B cell (primary cell): ENCODE measurements at regions not wholly inside any gene's neighbourhood (a gene's known extent, or its start where the extent isn't known, plus 50 kb on each side); places are given as distances from the start of the nearest gene placed in this dataset.
"Not testable (repeated sequence)": the region's sequence is repeated elsewhere in the genome, so short reads cannot be mapped to it uniquely, and the experiment has no call there.

Source experiments
- ATAC-seq: fragments of 200-7000 bp; cut with Tn5 transposase; one replicate; pipeline ENCODE4 v1.10.0; 2021; ENCODE audit warnings: low read depth, mild to moderate bottlenecking, moderate number of reproducible peaks, moderate library complexity
- CTCF ChIA-PET: fragments of 350-600 bp; sonication (Branson Sonifier 250); formaldehyde crosslinking; loops from one replicate; lab custom pipeline; 2021; ENCODE audit warnings: antibody characterized with exemption, inconsistent platforms; lab: Charles Lee
- POLR2A ChIA-PET: fragments of 350-600 bp; sonication (Branson Sonifier 250); formaldehyde crosslinking; loops from one replicate; lab custom pipeline; 2021; ENCODE audit warnings: antibody characterized with exemption; lab: Charles Lee
- DNase-seq: peaks from one replicate; pipeline ENCODE4 v3.0.0; 2013
- H2AFZ ChIP-seq: 2 replicates; pipeline ENCODE4 v1.6.1; 2012; ENCODE audit warnings: mild to moderate bottlenecking, low read depth, low read length; ENCODE audit not compliant: insufficient read depth, poor library complexity, severe bottlenecking
- H3K27ac ChIP-seq, 2 donors: 1 replicate in 1 of 2; 2 replicates in 1 of 2; pipeline ENCODE4 v1.5.1; 2012 to 2013; ENCODE audit warnings: low read length in 2 of 2, mild to moderate bottlenecking in 2 of 2, moderate library complexity in 1 of 2
- H3K27me3 ChIP-seq, 4 experiments: fragments of 200-600 bp in 1 of 4; sonication (generic) in 1 of 4; replicated peaks in 1 of 4; 1 replicate in 2 of 4; 2 replicates in 2 of 4; pipeline versions ENCODE4 v1.6.1 to v1.7.0; 2013 to 2016; ENCODE audit warnings: low read length in 3 of 4, mild to moderate bottlenecking in 2 of 4, mixed read lengths in 1 of 4, moderate library complexity in 1 of 4; ENCODE audit not compliant: insufficient read depth in 4 of 4, control insufficient read depth in 3 of 4; ENCODE audit errors: control extremely low read depth in 1 of 4
- H3K36me3 ChIP-seq, 2 experiments: replicated peaks in 1 of 2; 1 replicate in 1 of 2; 2 replicates in 1 of 2; pipeline versions ENCODE4 v1.6.1 to v1.7.1; 2013; ENCODE audit warnings: low read length in 1 of 2; ENCODE audit not compliant: insufficient read depth in 2 of 2, control insufficient read depth in 1 of 2; ENCODE audit errors: control extremely low read depth in 1 of 2, extremely low read depth in 1 of 2
- H3K4me1 ChIP-seq, 2 donors: fragments of 200-600 bp in 1 of 2; sonication (generic) in 1 of 2; 1 replicate in 1 of 2; 2 replicates in 1 of 2; pipeline versions ENCODE4 v1.5.1 to v1.6.1; 2013 to 2017; ENCODE audit warnings: low read length in 2 of 2; ENCODE audit not compliant: control insufficient read depth in 2 of 2, insufficient read depth in 2 of 2
- H3K4me2 ChIP-seq: replicated peaks from 2 replicates; pipeline ENCODE3; 2012; ENCODE audit warnings: mild to moderate bottlenecking, low read depth, low read length; ENCODE audit not compliant: poor library complexity, severe bottlenecking
- H3K4me3 ChIP-seq, 5 experiments: fragments of 200-600 bp in 1 of 5; sonication (generic) in 1 of 5; 1 replicate in 3 of 5; 2 replicates in 2 of 5; pipeline versions ENCODE4 v1.5.1 to v1.7.0; 2011 to 2016; ENCODE audit warnings: low read length in 4 of 5, mild to moderate bottlenecking in 4 of 5, low read depth in 2 of 5, control low read depth in 1 of 5, moderate library complexity in 1 of 5; ENCODE audit not compliant: insufficient read depth in 1 of 5; ENCODE audit errors: control extremely low read depth in 1 of 5, extremely low read depth in 1 of 5
- H3K79me2 ChIP-seq: fragments of 200-600 bp; sonication (generic); one replicate; pipeline ENCODE4 v1.6.0; 2016; ENCODE audit warnings: low read length; ENCODE audit not compliant: control insufficient read depth, insufficient read depth
- H3K9ac ChIP-seq: fragments of 200-600 bp; sonication (generic); 2 replicates; pipeline ENCODE4 v1.6.1; 2017; ENCODE audit warnings: mild to moderate bottlenecking, low read length, moderate library complexity
- H3K9me3 ChIP-seq, 3 donors: one replicate each; pipeline versions ENCODE4 v1.6.1 to v1.7.1; 2013; ENCODE audit warnings: low read length in 2 of 3; ENCODE audit not compliant: control insufficient read depth in 2 of 3, insufficient read depth in 1 of 3; ENCODE audit errors: control extremely low read depth in 1 of 3
- H4K20me1 ChIP-seq: 2 replicates; pipeline ENCODE4 v1.6.0; 2012; ENCODE audit warnings: mild to moderate bottlenecking, low read length; ENCODE audit not compliant: insufficient read depth, control insufficient read depth, poor library complexity, severe bottlenecking
- H3K27ac Mint-ChIP-seq: one replicate; pipeline ENCODE4 v1.8.0; 2021; ENCODE audit warnings: mixed read lengths
- H3K27me3 Mint-ChIP-seq: one replicate; pipeline ENCODE4 v1.8.0; 2021; ENCODE audit warnings: mixed read lengths
- H3K4me1 Mint-ChIP-seq: one replicate; pipeline ENCODE4 v1.8.0; 2021; ENCODE audit warnings: mixed read lengths
- H3K4me3 Mint-ChIP-seq: one replicate; pipeline ENCODE4 v1.8.0; 2021; ENCODE audit warnings: mixed read lengths
- H3K9me3 Mint-ChIP-seq: one replicate; pipeline ENCODE4 v1.8.0; 2022; ENCODE audit warnings: mixed read lengths; ENCODE audit not compliant: insufficient read depth
- EZH2 ChIP-seq: IDR thresholded peaks from 2 replicates; pipeline ENCODE4 v1.6.1; 2012; ENCODE audit warnings: borderline replicate concordance, low read depth, mild to moderate bottlenecking, moderate library complexity, low read length; ENCODE audit not compliant: insufficient read depth, poor library complexity, severe bottlenecking
- WGBS: methylation state at CpG from one replicate; pipeline ENCODE4 v1.1.5; 2013; ENCODE audit warnings: missing lambda C conversion rate; ENCODE audit not compliant: insufficient coverage; 5-methylcytosine and 5-hydroxymethylcytosine counted together
- intact Hi-C: fragments of 100-400 bp; cut with micrococcal nuclease; formaldehyde crosslinking; loops from one replicate; pipeline ENCODE4 v1.10.0; 2022
- TF ChIP-seq, protein P1 (sequence below): fragments of 200-600 bp; IDR thresholded peaks from one replicate; pipeline ENCODE4 v1.8.0; 2022; ENCODE audit warnings: antibody characterized with exemption, mild to moderate bottlenecking

DNA sequence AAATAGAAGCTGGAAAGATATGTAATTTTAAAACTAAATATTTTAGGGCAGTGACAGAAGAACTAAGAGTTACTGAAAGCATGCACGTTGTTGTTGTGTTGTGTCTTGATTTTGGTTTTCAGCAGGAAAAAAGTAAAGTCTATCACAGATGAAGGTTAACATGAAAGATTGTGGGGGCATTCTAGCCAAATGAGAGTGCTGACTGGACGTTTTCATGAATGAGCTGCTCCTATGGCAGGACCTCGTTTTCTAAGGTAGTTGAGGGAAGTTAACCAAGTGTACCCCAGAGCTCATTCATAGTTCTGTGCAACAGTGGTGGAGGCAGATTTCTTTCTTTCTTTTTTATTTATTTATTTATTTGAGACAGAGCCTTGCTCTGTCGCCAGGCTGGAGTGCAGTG is 194.6 kb upstream of the IRS2 start:
- intact Hi-C loops = no loop called here
- no peak overlapping the region for H3K4me3 ChIP-seq
- no peaks in the 10 kb centered on the region for H3K4me1 ChIP-seq
- Mint-ChIP-seq H3K27me3 (no peaks in the 10 kb centered on the region), H3K27ac (no peak overlapping the region), H3K4me3 (no peak overlapping the region), H3K4me1 (no peaks in the 10 kb centered on the region), H3K9me3 (no peaks in the 10 kb centered on the region)
- no peak overlapping the region for H3K27ac ChIP-seq
- no peaks in the 10 kb centered on the region for H3K27me3 ChIP-seq
- ATAC-seq (no peak), DNase-seq (no peak)
- ChIA-PET POLR2A (no interaction called here), CTCF (no interaction called here)
- no peaks in the 10 kb centered on the region for H3K79me2 ChIP-seq
- no peaks in the 10 kb centered on the region for H3K9me3 ChIP-seq
- H3K36me3 ChIP-seq = no peaks in the 10 kb centered on the region
- no peak overlapping the region for H3K9ac ChIP-seq
- TF ChIP-seq, protein P1, sequence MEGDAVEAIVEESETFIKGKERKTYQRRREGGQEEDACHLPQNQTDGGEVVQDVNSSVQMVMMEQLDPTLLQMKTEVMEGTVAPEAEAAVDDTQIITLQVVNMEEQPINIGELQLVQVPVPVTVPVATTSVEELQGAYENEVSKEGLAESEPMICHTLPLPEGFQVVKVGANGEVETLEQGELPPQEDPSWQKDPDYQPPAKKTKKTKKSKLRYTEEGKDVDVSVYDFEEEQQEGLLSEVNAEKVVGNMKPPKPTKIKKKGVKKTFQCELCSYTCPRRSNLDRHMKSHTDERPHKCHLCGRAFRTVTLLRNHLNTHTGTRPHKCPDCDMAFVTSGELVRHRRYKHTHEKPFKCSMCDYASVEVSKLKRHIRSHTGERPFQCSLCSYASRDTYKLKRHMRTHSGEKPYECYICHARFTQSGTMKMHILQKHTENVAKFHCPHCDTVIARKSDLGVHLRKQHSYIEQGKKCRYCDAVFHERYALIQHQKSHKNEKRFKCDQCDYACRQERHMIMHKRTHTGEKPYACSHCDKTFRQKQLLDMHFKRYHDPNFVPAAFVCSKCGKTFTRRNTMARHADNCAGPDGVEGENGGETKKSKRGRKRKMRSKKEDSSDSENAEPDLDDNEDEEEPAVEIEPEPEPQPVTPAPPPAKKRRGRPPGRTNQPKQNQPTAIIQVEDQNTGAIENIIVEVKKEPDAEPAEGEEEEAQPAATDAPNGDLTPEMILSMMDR = no peak
- TF ChIP-seq EZH2 = no peak
- H2AFZ ChIP-seq = no peak overlapping the region
- no peaks in the 10 kb centered on the region for H4K20me1 ChIP-seq
- 81% methylated on average over 2 of the region's 4 CpGs for WGBS
- H3K4me2 ChIP-seq = no peak overlapping the region

DNA sequence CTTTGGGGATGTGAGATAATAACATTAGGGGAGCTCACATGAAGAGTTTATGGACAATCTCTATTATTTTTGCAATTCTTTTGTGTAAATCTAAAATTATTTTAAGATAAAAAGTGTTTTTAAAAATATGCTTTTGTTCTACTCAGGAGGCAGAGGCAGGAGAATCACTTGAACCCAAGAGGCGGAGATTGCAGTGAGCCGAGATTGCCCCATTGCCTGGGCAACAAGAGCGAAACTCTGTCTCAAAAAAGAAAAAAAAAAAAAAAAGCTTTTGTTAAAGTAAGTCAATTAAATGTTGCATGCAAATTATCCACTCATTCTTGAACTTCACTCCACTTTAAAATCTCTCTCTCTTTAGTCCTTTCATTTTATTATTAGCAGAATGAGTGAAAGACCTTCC is 193.3 kb upstream of the IRS2 start:
- WGBS = no CpG with 5 or more reads among the region's 3 CpGs
- H3K9ac ChIP-seq, POLR2A ChIA-PET, H3K79me2 ChIP-seq, DNase-seq, H4K20me1 ChIP-seq, intact Hi-C loops, H3K27ac ChIP-seq, ATAC-seq, H3K4me2 ChIP-seq, H3K4me1 ChIP-seq, H3K4me3 Mint-ChIP-seq, H2AFZ ChIP-seq, CTCF ChIA-PET, H3K4me1 Mint-ChIP-seq, H3K27ac Mint-ChIP-seq, H3K4me3 ChIP-seq, H3K27me3 ChIP-seq, H3K9me3 ChIP-seq, H3K36me3 ChIP-seq, H3K9me3 Mint-ChIP-seq, H3K27me3 Mint-ChIP-seq: not testable (repeated sequence)
